MM.1S (cell line): ENCODE measurements at regions not wholly inside any gene's neighbourhood (a gene's known extent, or its start where the extent isn't known, plus 50 kb on each side); places are given as distances from the start of the nearest gene placed in this dataset.

Experiments used
- DNase-seq: peaks from one replicate; pipeline ENCODE4 v3.0.0-alpha.2; 2015
- H2AFZ ChIP-seq: fragments of 300-600 bp; sonication (generic); 2 replicates; pipeline ENCODE4 v1.6.0; 2016; ENCODE audit warnings: antibody characterized with exemption, low read length
- H3F3A ChIP-seq: fragments of 300-600 bp; sonication (generic); 2 replicates; pipeline ENCODE4 v1.6.1; 2016; ENCODE audit warnings: mild to moderate bottlenecking, antibody characterized with exemption, low read length, moderate library complexity, mixed read lengths; ENCODE audit not compliant: insufficient read depth
- H3K27ac ChIP-seq: fragments of 300-600 bp; sonication (generic); 2 replicates; pipeline ENCODE4 v1.5.1; 2016; ENCODE audit warnings: mild to moderate bottlenecking, low read length
- H3K27me3 ChIP-seq: fragments of 300-600 bp; sonication (generic); replicated peaks from 2 replicates; pipeline ENCODE4 v1.6.0; 2016; ENCODE audit warnings: low read length; ENCODE audit not compliant: insufficient read depth
- H3K36me3 ChIP-seq: fragments of 300-600 bp; sonication (generic); replicated peaks from 2 replicates; pipeline ENCODE4 v1.6.1; 2016; ENCODE audit warnings: mild to moderate bottlenecking, low read length, mixed read lengths; ENCODE audit not compliant: insufficient read depth
- H3K4me1 ChIP-seq: fragments of 300-600 bp; sonication (generic); 2 replicates; pipeline ENCODE4 v1.6.1; 2016; ENCODE audit warnings: low read length, mixed read lengths
- H3K4me2 ChIP-seq: fragments of 300-600 bp; sonication (generic); 2 replicates; pipeline ENCODE4 v1.6.0; 2016; ENCODE audit warnings: low read depth, low read length
- H3K4me3 ChIP-seq: fragments of 300-600 bp; sonication (generic); 2 replicates; pipeline ENCODE4 v1.5.1; 2016; ENCODE audit warnings: low read length, mixed read lengths
- H3K79me2 ChIP-seq: fragments of 300-600 bp; sonication (generic); 2 replicates; pipeline ENCODE4 v1.6.1; 2016; ENCODE audit warnings: mixed run types, low read length, mixed read lengths
- H3K9ac ChIP-seq: fragments of 300-600 bp; sonication (generic); 2 replicates; pipeline ENCODE4 v1.6.1; 2016; ENCODE audit warnings: low read length, mixed read lengths
- H3K9me2 ChIP-seq: fragments of 300-600 bp; sonication (generic); replicated peaks from 2 replicates; pipeline ENCODE4 v1.6.1; 2016; ENCODE audit warnings: mild to moderate bottlenecking, low read length, mixed read lengths; ENCODE audit not compliant: insufficient read depth
- H3K9me3 ChIP-seq: fragments of 300-600 bp; sonication (generic); replicated peaks from 2 replicates; pipeline ENCODE4 v1.6.1; 2016; ENCODE audit warnings: mild to moderate bottlenecking, low read length, mixed read lengths; ENCODE audit not compliant: insufficient read depth
- H4K20me1 ChIP-seq: fragments of 300-600 bp; sonication (generic); 2 replicates; pipeline ENCODE4 v1.6.1; 2016; ENCODE audit warnings: mild to moderate bottlenecking, low read length, moderate library complexity, mixed read lengths; ENCODE audit not compliant: insufficient read depth
- CTCF ChIP-seq: fragments of 300-600 bp; sonication (generic); IDR thresholded peaks from 2 replicates; pipeline ENCODE4 v1.5.1; 2016; ENCODE audit warnings: antibody characterized with exemption, low read length, mixed read lengths
- EZH2 ChIP-seq: fragments of 300-600 bp; sonication (generic); optimal IDR thresholded peaks from 2 replicates; pipeline ENCODE3; 2017; ENCODE audit warnings: low read depth, mild to moderate bottlenecking, antibody characterized with exemption, low read length, mixed read lengths
- EZH2phosphoT487 ChIP-seq: fragments of 300-600 bp; sonication (generic); IDR thresholded peaks from 2 replicates; pipeline ENCODE4 v1.6.1; 2018; ENCODE audit warnings: antibody characterized with exemption, low read length

- no peaks in the 10 kb centered on the region for H3K9me3 ChIP-seq
- H3K4me2 ChIP-seq, result no peak overlapping the region
- no peaks in the 10 kb centered on the region for H3F3A ChIP-seq
- DNase-seq, result no peak
- H3K4me1 ChIP-seq, result no peaks in the 10 kb centered on the region
- H3K4me3 ChIP-seq, result no peak overlapping the region
- no peaks in the 10 kb centered on the region for H4K20me1 ChIP-seq
- no peak overlapping the region for H2AFZ ChIP-seq
- TF ChIP-seq EZH2, result no peak
- no peak for TF ChIP-seq CTCF
- TF ChIP-seq EZH2phosphoT487, result no peak
- H3K36me3 ChIP-seq, result no peaks in the 10 kb centered on the region
- H3K9ac ChIP-seq, result no peak overlapping the region
- H3K27ac ChIP-seq, result no peak overlapping the region
- no peaks in the 10 kb centered on the region for H3K79me2 ChIP-seq
- H3K9me2 ChIP-seq, result no peaks in the 10 kb centered on the region
- no peaks in the 10 kb centered on the region for H3K27me3 ChIP-seq
These were observed 474.2 kb upstream of the ZNF385D start for GRCh38 chr3:22225161-22225560.

DNA sequence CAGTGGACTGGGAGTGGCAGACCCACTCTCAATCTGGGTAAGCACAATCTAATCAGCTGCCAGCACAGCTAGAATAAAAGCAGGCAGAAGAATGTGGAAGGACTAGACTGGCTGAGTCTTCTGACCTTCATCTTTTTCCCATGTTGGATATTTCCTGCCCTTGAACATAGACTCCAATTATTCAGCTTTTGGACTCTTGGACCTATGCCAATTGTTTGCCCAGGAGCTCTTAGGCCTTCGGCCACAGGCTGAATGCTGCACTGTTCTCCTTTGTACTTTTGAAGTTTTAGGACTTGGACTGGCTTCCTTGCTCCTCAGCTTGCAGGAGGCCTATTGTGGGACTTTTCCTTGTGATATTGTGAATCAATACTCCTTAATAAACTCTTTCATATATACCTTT is 477.7 kb upstream of the ZNF385D start:
- TF ChIP-seq EZH2 (no peak), CTCF (no peak), EZH2phosphoT487 (no peak)
- no peak for DNase-seq
- Histone ChIP-seq H3K79me2 (no peaks in the 10 kb centered on the region), H4K20me1 (no peaks in the 10 kb centered on the region), H3K4me2 (no peak overlapping the region), H3K27me3 (no peaks in the 10 kb centered on the region), H2AFZ (no peak overlapping the region), H3K4me1 (no peaks in the 10 kb centered on the region), H3K9ac (no peak overlapping the region), H3K36me3 (no peaks in the 10 kb centered on the region), H3K9me3 (no peaks in the 10 kb centered on the region), H3K4me3 (no peak overlapping the region), H3K27ac (no peak overlapping the region), H3K9me2 (no peaks in the 10 kb centered on the region), H3F3A (no peaks in the 10 kb centered on the region)

DNA sequence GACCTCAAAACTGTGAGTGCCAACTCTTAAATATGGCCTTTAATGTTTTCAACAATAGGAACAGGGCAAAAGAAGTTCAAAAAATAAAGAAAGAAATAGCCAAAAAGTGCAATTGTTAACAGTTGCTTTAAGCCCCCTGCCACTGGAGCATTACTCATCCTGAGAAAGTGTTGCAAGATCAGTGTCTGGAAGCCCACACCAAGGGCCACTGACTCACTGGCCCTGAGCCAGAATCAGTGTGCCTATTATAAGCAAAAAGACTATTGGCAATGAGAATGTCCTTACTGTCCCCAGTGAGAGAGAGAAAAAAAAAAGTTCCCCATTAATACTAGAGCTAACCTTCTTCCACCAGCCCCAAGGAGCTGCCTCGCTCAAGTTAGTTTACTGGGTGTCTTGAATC is 480.1 kb upstream of the ZNF385D start:
- H3K9ac ChIP-seq, result no peak overlapping the region
- H3K9me2 ChIP-seq, result no peaks in the 10 kb centered on the region
- no peak overlapping the region for H3K4me3 ChIP-seq
- no peaks in the 10 kb centered on the region for H3K9me3 ChIP-seq
- TF ChIP-seq EZH2 (no peak), CTCF (no peak), EZH2phosphoT487 (no peak)
- no peak for DNase-seq
- H3K79me2 ChIP-seq, result no peaks in the 10 kb centered on the region
- H3K36me3 ChIP-seq, result no peaks in the 10 kb centered on the region
- H4K20me1 ChIP-seq, result no peaks in the 10 kb centered on the region
- H3K4me1 ChIP-seq, result no peaks in the 10 kb centered on the region
- no peak overlapping the region for H3K4me2 ChIP-seq
- H2AFZ ChIP-seq, result no peak overlapping the region
- H3F3A ChIP-seq, result no peaks in the 10 kb centered on the region
- H3K27ac ChIP-seq, result no peak overlapping the region
- H3K27me3 ChIP-seq, result no peaks in the 10 kb centered on the region
